ENCODE measurements at regions not wholly inside any gene's neighbourhood (a gene's known extent, or its start where the extent isn't known, plus 50 kb on each side); places are given as distances from the start of the nearest gene placed in this dataset.

GRCh38 chr5:109917966-109918365 lies 228.2 kb downstream of the MAN2A1 start:
- TF ChIP-seq POLR2A (IDR thresholded peaks at IDR 0.05) (no peak), CTCF (IDR thresholded peaks at IDR 0.05) (no peak)

Data from uterus (tissue), 2 donors.